ENCODE measurements at regions not wholly inside any gene's neighbourhood (a gene's known extent, or its start where the extent isn't known, plus 50 kb on each side); places are given as distances from the start of the nearest gene placed in this dataset.

DNA sequence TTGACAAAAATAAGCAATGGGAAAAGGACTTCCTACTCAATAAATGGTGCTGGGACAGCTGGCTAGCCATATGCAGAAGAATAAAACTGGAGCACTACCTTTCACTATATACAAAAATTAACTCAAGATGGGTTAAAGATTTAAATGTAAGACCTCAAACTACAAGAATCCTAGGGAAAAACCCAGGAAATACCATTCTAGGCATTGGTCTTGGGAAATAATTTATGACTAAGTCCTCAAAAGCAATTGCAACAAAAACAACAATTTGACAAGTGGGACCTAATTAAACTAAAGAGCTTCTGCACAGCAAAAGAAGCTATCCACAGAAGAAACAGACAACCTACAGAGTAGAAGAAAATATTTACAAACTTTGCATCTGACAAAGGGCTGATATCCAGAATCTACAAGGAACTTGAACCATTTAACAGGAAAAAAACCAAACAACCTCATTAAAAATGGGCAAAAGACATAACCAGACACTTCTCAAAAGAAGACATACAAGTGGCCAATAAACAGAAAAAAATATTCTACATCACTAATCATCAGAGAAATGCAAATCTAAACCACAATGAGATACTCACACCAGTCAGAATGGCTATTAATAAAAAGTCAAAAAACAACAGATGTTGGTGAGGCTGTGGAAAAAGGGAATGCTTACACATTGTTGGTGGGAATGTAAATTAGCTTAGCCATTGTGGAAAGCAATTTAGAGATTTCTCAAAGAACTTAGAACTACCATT lies 75.2 kb upstream of the CPEB4 start:
- peaks cover 4 to 12% (median 6%) of the 10 kb centered on the region in 3 experiments; a peak in 6 of 7 replicates for H3K36me3 Mint-ChIP-seq (ENCODE audit: insufficient read depth in 1 of 3, low read depth in 3 of 3)
- H3K27me3 Mint-ChIP-seq (ENCODE audit: low read depth), result no peaks in the 10 kb centered on the region
- no peak overlapping the region for H3K9ac ChIP-seq (ENCODE audit: extremely low read depth, insufficient read length, low read length)
- no peak overlapping the region for H3K4me2 ChIP-seq (ENCODE audit: insufficient read depth, insufficient read length, low read length)
- H3K4me1 ChIP-seq (ENCODE audit: insufficient read depth, low read length), result no peaks in the 10 kb centered on the region
- H3K4ac ChIP-seq (ENCODE audit: low read depth, low read length), result no peak overlapping the region
- H2AFZ ChIP-seq (ENCODE audit: low read length), result no peak overlapping the region
- H2BK20ac ChIP-seq (ENCODE audit: low read depth, low read length, poor library complexity, severe bottlenecking), result no peak overlapping the region
- TF ChIP-seq, protein P1, sequence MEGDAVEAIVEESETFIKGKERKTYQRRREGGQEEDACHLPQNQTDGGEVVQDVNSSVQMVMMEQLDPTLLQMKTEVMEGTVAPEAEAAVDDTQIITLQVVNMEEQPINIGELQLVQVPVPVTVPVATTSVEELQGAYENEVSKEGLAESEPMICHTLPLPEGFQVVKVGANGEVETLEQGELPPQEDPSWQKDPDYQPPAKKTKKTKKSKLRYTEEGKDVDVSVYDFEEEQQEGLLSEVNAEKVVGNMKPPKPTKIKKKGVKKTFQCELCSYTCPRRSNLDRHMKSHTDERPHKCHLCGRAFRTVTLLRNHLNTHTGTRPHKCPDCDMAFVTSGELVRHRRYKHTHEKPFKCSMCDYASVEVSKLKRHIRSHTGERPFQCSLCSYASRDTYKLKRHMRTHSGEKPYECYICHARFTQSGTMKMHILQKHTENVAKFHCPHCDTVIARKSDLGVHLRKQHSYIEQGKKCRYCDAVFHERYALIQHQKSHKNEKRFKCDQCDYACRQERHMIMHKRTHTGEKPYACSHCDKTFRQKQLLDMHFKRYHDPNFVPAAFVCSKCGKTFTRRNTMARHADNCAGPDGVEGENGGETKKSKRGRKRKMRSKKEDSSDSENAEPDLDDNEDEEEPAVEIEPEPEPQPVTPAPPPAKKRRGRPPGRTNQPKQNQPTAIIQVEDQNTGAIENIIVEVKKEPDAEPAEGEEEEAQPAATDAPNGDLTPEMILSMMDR (conservative IDR thresholded peaks at IDR 0.05), result no peak
- no peak overlapping the region for H2BK5ac ChIP-seq (ENCODE audit: insufficient read length, low read length)
- no peak overlapping the region for H2BK12ac ChIP-seq (ENCODE audit: insufficient read length, low read depth, low read length)
- H3K23me2 ChIP-seq (ENCODE audit: insufficient read length, low read depth, low read length, poor library complexity, severe bottlenecking), result no peaks in the 10 kb centered on the region
- no peak overlapping the region for H3T11ph ChIP-seq (ENCODE audit: low read length)
- no peak overlapping the region for H3K27ac ChIP-seq (ENCODE audit: insufficient read length, low read depth, low read length)
- H3K4me1 Mint-ChIP-seq, result peaks cover 8 to 10% of the 10 kb centered on the region in 2 experiments
- H2BK120ac ChIP-seq (ENCODE audit: low read depth, low read length, poor library complexity, severe bottlenecking), result no peak overlapping the region
- H4K8ac ChIP-seq (replicated peaks; ENCODE audit: insufficient read length, low read depth, low read length), result no peak overlapping the region
- no peak for DNase-seq
- H4K5ac ChIP-seq (ENCODE audit: insufficient read length, low read depth, low read length), result no peak overlapping the region
- no peak overlapping the region for H2AK5ac ChIP-seq (ENCODE audit: insufficient read length, low read length)
- H4K20me1 ChIP-seq (ENCODE audit: control insufficient read depth, insufficient read depth, insufficient read length), result no peaks in the 10 kb centered on the region
- no peak overlapping the region for H3K14ac ChIP-seq (ENCODE audit: insufficient read depth, low read length)
- H2BK15ac ChIP-seq (ENCODE audit: low read depth, low read length), result no peak overlapping the region
- no peak overlapping the region for H3K18ac ChIP-seq (ENCODE audit: insufficient read length, low read depth, low read length)
- no peaks in the 10 kb centered on the region for H3K79me1 ChIP-seq (ENCODE audit: insufficient read depth, low read depth, low read length, poor library complexity, severe bottlenecking)
- H3K9me3 Mint-ChIP-seq, result peaks cover 8 to 12% of the 10 kb centered on the region in 2 experiments
- no peak overlapping the region for H3K56ac ChIP-seq (ENCODE audit: insufficient read length, low read depth, low read length)
- H3K9me3 ChIP-seq (ENCODE audit: control insufficient read depth, low read depth, low read length), result no peaks in the 10 kb centered on the region
- H4K91ac ChIP-seq (ENCODE audit: insufficient read length, low read depth, low read length), result no peak overlapping the region
- no peak overlapping the region for H3K27ac Mint-ChIP-seq
- H3K23ac ChIP-seq (ENCODE audit: insufficient read length, low read depth, low read length), result no peak overlapping the region
- H3K79me2 ChIP-seq (ENCODE audit: insufficient read depth, low read length), result no peaks in the 10 kb centered on the region
- H3K27me3 ChIP-seq (ENCODE audit: insufficient read depth, low read length), result no peaks in the 10 kb centered on the region
- H3K4me3 Mint-ChIP-seq, result no peak overlapping the region

Measured in H9 (cell line).